HL-60/S4 treated with phorbol 12-myristate 13-acetate at 8.2 ng/mL for 4 days and 3 days (cell line): ENCODE measurements at regions not wholly inside any gene's neighbourhood (a gene's known extent, or its start where the extent isn't known, plus 50 kb on each side); places are given as distances from the start of the nearest gene placed in this dataset.

Experiments
- in situ Hi-C: fragments of 300-500 bp; cut with MboI; formaldehyde crosslinking; loops from 2 replicates; pipeline ENCODE4 v1.15.0; 2022; ENCODE audit warnings: low sequenced_read_pairs

DNA sequence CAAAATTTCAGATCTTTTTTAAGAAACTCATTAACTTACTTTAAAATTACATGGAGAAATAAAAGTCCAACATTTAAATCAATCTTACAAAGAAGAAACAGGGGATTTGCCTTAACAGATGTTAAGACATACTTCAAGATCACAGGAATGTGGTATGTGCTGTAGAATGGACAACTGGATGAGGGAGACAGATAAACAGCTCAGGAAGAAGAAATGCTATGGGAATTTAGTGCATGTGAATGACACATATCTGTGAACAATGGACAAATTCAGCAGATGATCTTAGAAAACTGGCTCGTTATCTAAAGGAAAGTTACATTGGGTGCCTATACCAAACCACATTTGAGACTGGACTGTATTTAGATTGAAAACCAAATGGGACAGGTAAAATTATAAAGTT, 246.8 kb upstream of the AGAP1 start:
- in situ Hi-C loops: no loop called here

DNA sequence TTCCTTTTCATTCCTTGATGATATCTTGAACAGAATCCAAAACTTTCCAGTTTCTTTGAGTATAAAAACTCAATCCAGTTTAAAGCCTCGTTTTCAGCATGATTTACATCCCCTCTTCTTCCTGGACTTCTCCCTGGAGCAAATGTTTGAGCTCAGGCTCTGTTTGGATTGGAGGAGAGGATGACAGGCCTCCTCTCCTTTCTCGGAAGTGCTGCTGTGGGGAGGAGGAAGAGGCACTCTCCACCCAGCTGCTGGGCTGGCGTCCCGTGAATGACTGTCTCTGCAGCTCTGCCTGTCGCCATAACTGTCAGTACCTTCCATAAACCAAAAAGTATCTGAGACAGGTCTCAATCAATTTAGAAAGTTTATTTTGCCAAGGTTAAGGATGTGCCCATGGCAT, 238.2 kb upstream of the AGAP1 start:
- in situ Hi-C loops: no loop called here

DNA sequence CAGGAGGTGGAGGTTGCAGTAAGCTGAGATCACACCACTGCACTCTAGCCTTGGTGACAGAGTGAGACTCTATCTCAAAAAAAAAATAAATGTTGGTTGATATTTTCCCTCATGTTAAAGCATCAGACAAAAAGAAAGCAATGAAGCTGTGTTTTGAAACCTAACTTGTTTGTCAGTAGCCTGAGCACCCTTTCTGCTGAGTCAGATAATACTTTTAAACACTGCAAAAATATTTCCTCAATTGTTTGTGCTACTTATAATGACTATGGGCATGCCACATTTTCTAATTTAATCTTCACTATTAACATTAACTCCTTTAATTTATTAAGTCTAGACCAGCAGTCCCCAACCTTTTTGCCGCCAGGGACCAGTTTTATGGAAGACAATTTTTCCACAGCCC, 236.3 kb upstream of the AGAP1 start:
- in situ Hi-C loops: no loop called here

DNA sequence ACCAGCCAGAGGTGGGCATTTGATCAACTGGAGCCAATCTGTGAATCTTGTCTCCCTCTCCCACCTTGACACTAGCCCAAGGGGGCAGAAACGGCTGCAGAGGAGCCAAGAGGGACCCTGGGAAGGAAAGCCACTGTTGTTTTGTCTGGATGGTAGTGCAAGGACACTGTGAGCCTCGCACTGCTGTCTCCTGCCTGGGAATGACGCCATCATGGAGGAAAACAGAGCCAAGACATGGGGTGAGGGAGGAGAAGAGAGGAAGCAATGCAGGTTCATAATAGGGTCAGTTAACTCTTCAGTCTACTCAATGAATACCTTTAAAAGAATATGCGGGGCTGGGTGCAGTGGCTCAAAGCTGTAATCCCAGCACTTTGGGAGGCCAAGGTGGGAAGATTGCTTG, 231.1 kb upstream of the AGAP1 start:
- in situ Hi-C loops: no loop called here

DNA sequence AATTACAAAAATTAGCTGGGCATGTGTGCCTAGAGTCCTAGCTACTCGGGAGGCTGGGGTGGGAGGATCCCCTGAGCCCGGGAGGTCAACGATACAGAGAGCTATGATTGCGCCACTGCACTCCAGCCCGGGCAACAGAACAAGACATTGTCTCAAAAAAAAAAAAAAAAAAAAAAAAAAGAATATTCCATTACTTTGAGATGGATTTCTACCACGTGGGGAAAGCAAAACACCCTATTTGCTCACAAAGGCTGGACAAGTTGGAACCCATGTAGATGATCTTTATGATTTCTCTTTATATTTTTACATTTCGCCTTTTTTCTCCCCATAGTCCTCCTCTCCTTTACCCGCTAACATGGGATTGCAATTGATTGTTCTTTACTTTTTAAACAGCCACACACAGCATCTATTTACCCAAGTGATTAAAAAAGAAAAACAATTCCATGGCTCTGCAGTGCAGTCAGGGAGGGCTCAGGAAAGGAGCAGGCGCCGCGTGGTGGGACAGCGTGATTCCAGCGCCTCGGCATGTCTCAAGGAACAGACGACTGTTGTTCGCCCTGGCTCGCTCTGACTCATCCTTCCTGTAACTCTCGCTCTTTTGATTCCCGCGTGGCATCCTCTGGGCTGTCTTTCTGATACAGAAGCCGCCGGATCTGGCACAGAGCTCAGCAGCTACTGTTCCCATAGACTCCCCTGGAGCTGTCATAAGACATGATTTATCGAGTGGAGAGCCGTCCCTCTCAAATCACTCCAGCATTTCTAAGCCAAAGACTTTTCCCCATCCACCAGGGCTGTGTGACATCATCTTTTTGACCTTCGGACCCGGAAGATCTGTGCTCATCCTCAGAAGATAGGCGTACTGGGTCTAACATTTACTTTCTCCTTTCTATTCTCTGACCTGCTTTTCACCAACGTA, 230.4 kb upstream of the AGAP1 start:
- in situ Hi-C loops: no loop called here

DNA sequence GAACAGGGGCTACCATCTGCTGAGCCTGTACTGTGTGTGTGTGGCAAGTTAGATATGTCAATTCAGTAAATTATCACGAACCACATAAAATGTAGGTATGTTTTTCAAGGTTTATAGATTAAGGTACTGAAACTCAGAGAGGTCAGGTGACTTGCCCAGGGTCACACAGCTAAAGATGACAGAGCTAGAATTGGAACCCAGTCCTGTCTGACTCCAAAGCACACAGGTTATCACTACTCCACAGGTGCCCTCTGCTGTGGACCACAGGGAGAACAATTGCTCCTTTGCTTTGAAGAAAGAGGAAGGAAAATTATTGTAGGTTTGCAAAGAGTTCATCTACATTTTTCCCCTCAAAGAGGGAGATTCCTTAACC, 229.7 kb upstream of the AGAP1 start:
- in situ Hi-C loops: no loop called here

DNA sequence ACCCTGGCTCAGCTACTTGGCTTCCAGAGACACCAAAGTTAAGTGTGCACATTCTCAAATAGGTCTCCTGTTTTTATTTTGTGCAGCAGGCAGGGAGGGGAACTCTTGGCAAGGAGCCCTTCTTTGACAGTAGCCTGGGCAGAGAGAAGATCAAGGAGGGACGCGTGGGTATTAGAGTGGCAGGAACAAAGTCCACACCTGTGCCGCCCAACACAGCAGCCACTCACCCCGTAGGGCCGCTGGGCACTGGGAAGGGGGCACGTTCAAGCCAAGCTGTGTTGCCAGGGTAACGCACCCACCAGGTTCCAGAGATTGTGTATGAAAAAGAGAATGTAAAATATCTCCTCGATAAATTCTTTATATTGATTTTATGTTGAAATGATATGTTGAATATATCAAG, 229.3 kb upstream of the AGAP1 start:
- in situ Hi-C loops: no loop called here

DNA sequence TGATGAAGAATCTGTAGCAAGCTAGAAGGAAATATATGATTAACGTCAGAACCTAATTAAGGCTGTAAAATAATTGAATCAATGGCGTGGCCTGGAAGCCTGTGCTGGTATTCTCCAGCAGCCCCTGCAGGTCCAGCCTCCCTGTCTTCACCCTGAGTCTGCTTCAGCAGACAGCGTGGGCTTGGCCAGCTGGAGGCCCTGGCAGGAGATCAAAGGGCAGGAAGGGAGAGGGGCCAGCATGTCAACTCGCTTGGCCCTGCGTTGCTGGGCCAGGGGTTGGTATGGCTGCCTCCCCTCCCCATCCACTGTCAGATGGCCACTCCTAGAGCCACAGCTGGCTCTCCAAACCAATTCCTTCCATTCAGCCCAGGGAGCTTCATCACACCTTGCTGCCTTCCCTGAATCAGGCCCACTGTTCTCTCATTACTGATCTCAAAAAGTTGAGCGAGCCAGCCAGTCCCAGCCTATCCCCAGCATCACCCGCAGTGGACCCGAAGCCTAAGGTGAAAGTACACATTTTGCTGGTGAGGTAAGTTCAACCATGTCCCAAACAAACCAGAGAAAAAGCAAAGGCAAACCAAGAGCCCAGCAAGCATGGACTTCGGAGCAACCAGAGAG, 228.4 kb upstream of the AGAP1 start:
- in situ Hi-C loops: no loop called here

DNA sequence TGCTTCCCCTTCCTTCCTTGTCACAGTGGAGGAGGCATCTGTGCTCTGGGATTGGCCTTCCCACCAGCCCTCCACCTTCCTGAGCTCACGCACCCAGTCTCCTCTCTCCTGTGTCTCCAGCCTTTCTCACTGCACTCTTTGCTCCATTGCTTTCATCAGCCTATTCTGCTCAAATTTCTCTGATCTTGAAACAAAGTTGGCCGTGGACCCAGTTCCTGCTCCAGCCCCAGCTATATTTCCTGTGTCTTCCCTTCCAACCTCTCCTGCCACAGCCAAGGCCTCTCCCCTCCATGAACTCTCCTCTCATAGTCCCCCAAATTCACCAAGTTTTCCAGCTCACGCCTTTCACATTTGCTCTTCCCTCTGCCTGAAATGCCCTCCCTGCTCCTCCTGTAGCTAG, 226.6 kb upstream of the AGAP1 start:
- in situ Hi-C loops: no loop called here

DNA sequence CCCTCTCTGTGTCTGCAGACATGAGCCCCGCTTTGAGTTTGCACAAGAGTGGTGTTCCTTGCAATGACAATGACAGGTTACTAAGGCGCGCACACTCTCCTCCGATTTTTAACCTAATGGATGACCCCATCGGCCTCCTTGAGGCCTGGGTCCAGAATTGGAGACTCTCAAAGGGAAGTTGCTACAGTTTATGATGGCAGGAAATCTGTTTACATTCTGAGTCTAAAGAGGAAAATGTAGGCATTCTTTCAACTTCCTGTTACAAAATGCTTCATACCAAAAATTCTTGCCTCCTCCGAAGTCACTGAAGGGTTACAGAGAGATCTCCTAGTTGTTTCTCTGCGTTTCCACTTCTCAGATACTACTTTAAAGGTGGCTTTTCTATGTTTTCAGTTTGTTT, 225.3 kb upstream of the AGAP1 start:
- in situ Hi-C loops: no loop called here

DNA sequence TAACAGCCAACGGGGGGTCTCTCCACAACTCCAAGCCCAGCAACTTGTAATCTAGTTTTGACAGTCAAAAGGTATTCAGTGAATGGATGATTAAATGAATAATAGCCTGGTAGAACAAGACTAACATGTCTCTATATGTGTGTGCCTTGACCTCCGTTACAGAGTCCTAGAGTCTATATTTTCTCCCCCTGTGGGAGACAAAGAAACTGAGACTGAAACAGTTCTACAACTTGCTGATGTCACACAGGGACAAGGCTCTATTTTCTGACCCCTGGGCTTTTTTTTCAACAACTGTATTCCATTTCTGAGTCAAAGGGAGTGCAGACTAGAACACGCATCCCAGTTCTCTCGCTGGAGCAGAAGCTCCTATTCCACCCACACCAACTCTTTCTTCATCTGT, 223.6 kb upstream of the AGAP1 start:
- in situ Hi-C loops: no loop called here

DNA sequence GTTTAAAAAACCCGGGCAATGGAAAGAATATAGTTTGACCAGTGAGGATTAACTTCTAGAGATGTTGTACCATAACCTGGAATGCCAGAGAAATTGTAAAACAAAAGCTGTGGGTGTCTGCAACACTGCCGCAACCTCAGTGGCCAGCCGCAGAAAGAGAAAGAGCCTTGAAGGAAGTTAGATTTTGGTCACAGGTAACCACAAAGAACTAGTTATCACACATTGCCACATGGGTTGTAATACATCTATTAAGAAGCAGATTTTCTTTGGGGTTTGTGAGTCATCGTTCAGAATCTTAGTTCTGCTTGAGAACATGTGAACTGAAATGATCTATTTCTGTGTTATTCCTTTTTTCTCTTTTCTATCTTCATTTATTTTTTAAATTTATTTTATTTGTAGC, 222.9 kb upstream of the AGAP1 start:
- in situ Hi-C loops: no loop called here

DNA sequence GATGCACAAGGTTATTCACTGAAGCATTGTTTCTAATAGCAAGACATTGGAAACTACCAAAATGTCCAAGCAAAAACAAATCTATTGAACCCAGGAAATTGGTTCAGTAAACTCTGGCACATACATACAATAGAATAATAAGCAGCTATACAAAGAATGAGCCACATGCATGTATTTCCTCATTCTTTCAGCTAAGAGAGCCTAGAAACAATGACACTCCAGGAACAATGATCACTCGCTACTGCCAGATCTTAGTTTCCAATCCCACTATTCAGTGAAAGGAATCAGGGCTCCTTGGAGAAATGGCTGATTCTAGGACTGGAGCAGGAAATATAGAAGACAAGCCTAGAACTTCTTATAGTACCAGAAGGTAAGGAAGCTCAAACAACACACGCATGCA, 221.9 kb upstream of the AGAP1 start:
- in situ Hi-C loops: no loop called here

DNA sequence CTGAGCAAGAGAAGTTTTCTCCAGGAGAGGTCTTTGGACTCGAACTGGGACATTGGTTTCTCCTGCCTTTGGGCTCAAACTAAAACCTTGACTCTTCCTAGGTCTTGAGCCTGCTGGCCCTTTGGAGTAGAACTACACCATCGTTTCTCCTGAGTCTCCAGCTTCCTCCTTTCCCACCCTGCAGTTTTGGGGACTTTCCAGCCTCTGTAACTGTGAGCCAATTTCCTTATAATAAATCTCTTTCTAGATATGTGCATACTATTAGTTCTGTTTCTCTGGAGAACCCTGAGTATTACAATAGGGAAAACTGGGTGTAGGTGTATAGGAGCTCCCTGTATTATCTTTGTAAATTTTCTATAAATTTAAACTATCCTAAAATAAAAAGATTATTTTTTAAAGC, 219.8 kb upstream of the AGAP1 start:
- in situ Hi-C loops: no loop called here

DNA sequence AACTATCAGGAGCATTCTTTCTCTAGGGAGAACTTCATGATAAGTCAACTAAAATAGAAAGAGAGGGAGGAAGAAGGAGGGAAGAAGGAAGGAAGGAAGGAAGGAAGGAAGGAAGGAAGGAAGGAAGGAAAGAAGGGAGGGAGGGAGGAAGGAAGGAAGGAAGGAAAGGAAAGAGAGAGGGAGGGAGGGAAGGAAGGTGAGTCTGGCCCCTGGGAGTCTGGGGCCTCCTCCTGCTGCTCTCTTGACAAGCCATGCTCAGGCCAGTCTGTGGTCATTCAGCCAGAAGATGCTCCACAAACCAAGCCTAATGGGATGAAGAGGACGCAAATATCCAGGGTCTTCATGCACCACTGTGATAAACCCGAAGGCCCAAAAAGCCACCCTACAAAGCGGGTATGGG, 216.4 kb upstream of the AGAP1 start:
- in situ Hi-C loops: no loop called here

DNA sequence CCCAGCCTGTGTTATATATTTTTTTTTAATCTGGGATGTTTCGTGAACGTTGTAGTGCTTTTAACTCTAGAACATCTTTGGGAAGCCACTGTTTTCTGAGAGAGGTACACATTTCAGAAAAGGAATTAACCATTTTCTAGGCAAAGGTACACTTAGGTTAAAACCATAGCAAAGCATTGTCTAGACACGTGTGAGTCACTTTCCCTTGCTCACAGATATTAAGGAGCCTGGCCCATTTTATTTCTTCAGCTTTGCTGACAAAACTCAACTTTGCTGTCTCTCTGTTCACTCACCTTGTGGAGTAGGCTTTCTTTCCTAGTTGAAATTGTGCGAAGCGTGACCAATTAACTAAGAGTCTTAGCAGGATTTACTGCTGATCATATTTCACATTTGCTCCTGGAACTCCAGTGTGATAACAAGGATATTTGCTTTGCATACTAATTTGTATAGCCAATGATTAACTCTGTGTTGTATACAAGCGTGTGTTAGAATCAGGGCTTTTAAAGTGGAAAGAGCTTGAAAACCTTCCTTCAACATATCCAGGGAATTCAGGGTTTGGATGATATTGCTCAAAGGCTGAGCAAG, 215.0 kb upstream of the AGAP1 start:
- in situ Hi-C loops: no loop called here

DNA sequence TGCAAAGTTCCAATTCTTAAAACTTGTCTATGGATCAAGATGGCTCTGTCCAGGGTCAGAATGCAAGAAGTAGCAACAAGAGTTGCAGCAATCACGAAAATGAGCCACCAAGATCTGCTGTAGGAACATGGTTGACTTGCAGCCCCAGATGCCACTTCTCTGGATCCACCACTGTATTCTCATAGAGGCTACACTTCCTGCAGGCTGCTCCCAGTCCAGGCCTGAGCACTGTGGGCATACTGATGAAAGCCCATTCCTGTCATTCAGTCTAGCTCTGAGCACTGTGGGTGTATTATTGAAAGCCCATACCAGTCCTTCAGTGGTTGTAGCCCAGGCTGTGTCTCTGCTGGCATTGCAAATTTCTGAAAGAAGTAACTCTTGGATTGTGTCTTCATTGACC, 213.9 kb upstream of the AGAP1 start:
- in situ Hi-C loops: no loop called here

DNA sequence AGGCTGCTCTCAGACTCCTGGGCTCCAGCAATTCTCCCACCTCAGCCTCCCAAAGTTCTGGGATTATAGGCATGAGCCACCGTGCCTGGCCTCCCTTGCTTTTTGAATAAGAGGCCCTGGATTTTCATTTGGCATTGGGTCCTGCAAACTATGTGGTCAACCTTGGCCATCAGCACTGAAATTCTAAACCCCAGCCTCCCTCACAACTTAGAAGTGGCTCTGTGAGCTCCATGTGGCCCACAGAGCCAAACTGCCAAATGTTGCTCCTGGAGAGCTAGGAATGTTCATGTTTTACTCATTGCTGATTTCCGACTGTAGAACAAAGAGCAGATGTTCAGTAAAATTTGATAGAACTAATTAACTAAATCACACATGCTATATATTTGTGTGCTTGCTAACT, 210.6 kb upstream of the AGAP1 start:
- in situ Hi-C loops: no loop called here

DNA sequence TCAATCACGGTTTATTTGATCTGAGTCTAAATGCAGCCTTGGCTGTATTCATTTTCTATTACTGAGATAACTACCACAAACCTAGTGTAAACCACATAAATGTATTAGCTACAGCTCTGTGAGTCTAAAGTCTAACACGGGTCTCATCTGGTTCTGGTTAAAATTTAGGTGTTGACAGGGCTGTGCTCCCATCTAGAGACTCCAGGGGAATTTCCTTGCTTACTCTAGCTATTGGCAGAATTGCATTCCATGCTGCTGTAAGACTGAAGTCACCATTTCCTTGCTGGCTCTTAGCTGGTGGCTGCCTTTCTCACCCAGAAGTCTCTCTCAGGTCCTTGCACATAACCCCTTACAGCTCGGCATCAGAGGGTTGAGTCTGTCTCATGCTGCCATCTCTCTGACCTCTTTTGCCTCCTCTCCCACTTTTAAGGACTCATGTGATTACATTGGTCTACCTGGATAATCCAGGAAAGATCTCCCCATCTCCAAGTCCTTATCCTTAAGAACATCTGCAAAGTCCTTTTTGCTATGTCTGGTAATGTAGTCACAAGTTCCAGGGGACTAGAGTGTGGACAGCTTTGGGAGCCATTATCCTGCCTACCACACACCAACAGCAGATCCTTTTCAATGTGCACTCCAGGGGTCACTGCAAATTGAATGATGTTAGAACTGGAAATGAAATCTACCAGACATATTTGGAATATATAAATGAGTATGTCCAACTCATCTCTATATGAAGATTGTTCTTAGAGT, 207.0 kb upstream of the AGAP1 start:
- in situ Hi-C loops: no loop called here

DNA sequence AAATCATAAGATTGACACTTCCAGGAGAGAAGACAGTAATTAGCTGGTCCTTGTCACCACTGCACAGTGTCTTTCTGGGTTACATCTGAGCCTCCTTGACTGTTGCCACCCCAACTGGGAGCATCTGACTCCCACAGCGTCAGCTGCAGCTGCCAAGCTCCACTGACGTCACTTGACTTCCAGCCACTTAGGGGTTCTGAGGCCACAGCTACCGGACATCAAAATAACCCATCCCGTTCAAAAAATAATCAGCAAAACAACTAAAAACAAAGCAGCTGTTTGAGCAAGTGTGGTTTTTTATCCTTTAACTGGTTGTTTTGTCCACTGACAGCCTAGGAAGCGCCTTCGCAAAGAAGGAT, 206.5 kb upstream of the AGAP1 start:
- in situ Hi-C loops: no loop called here

DNA sequence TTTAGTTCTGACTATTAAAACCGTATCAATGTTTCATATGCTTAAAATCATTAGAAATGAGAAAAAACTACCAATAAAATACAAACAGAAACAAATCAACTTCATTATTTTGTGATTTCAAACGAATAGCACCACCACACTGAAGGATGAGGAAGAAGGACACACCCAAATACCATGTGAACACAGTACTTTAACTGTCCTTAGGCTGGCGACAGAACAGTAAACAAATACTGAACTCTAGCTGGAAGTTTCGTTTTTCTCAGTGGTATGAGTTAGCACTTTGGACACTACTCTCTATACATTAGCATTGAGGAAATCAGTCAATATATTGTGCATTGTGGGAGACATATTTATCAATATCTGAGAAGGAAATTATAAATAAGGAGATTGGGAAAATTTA, 202.4 kb upstream of the AGAP1 start:
- in situ Hi-C loops: no loop called here

DNA sequence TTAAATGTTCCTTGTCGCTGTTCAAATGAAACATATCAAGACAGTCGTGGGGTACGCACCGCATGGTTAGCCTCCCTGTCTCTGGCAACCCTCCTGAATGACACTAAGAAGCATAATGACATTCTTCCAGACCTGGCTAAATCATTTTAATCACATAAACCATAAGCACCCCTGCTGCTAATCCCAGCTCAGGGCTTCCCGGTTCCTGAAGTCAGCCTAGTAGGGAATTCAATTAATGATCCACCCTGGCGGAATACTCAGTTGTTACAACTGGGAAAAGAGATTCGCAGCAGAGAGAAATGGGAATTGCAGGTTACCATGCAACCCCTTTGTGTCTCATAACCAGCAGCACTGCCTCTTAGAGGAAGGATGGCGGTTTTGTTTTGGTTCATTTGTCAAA, 200.8 kb upstream of the AGAP1 start:
- in situ Hi-C loops: no loop called here
